GM10248 (cell line): ENCODE measurements at regions not wholly inside any gene's neighbourhood (a gene's known extent, or its start where the extent isn't known, plus 50 kb on each side); places are given as distances from the start of the nearest gene placed in this dataset.

ENCODE experiments used
- CTCF ChIA-PET: fragments of 300-600 bp; sonication (Branson Sonifier 250); formaldehyde crosslinking; extraction: SDS; loops from one replicate; lab custom pipeline; 2021; ENCODE audit warnings: antibody characterized with exemption; lab: Yijun Ruan, JAX
- POLR2A ChIA-PET: fragments of 350-650 bp; sonication (Branson Sonifier 250); formaldehyde crosslinking; extraction: SDS; loops from one replicate; lab custom pipeline; 2020; ENCODE audit warnings: antibody characterized with exemption; lab: Yijun Ruan, JAX
- DNase-seq: peaks from one replicate; pipeline ENCODE4 v3.0.0; 2012; ENCODE audit errors: extremely low spot score
- TF ChIP-seq, protein P1 (sequence below): IDR thresholded peaks from 2 replicates; pipeline ENCODE4 v1.5.1; 2012; ENCODE audit warnings: mild to moderate bottlenecking, low read depth; ENCODE audit errors: extremely low read depth, missing control alignments, control extremely low read depth

DNA sequence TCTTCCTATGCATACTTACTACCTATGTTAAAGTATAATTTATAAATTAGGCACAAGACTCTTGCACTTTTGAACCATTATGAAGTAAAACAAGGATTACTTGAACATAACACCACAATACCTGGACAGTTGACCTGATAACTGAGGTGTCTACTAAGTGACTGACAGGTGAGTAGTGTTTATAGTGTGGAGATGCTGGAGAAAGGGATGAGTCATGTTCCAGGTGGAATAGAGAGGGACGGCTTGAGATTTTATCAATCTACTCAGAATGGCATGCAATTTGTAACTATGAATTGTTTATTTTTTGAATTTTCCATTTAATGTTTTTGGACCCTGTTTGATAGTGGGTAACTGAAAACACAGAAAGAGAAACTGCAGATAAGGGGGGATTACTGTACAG, 287.6 kb downstream of the MAP2K6 start:
- POLR2A ChIA-PET = no interaction called here

DNA sequence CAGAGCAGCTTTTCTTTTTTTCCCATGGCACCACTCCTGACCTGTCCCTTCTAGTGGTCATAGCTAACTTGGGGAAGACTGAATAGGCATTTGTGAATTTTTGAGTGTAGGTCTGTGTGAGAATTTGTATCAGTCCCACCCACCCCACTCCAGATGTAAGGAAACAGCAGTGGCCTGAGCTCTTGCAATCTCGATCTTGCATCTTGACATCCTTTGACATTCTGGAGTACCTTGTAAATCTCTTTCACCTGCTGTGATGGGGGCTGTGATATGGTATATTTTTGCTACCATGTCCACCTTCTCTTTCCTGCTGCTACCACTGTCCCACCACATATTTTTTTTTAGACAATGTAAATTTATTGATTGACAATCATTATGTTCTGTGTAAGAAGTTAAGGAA, 289.3 kb downstream of the MAP2K6 start:
- ChIA-PET POLR2A (no interaction called here), CTCF (interaction anchor here (1.3 kb wide), 1 partner anchor 67 kb away, joined by 3 read pairs; no protein-coding TSS in a partner anchor)
- TF ChIP-seq, protein P1, sequence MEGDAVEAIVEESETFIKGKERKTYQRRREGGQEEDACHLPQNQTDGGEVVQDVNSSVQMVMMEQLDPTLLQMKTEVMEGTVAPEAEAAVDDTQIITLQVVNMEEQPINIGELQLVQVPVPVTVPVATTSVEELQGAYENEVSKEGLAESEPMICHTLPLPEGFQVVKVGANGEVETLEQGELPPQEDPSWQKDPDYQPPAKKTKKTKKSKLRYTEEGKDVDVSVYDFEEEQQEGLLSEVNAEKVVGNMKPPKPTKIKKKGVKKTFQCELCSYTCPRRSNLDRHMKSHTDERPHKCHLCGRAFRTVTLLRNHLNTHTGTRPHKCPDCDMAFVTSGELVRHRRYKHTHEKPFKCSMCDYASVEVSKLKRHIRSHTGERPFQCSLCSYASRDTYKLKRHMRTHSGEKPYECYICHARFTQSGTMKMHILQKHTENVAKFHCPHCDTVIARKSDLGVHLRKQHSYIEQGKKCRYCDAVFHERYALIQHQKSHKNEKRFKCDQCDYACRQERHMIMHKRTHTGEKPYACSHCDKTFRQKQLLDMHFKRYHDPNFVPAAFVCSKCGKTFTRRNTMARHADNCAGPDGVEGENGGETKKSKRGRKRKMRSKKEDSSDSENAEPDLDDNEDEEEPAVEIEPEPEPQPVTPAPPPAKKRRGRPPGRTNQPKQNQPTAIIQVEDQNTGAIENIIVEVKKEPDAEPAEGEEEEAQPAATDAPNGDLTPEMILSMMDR = no peak
- DNase-seq = no peak

More for the DNA sequence above, 287.6 kb downstream of the MAP2K6 start:
- TF ChIP-seq, protein P1 = no peak
- CTCF ChIA-PET = interaction anchor here (0.7 kb wide), 1 partner anchor 18 kb away, joined by 3 read pairs; no protein-coding TSS in a partner anchor
- DNase-seq = no peak

DNA sequence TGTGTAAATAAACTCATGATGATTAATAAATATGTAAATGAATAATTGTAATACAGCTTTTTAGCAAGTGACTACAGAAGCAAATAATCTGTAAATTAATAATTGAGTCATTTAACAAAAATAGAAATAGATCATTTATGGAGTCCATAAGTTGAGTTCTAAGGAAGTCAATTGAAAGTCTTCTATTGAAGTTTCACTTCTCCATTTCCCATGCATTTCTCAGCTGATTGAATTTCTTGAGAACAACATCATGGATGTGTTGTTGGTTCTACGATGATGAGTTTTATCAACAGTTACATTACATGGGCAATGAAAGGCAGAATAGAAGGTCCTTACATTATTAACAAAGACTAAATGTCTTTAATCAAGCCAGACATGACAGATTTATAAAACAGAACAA, 290.4 kb downstream of the MAP2K6 start:
- CTCF ChIA-PET = interaction anchor here (1.0 kb wide), 1 partner anchor 10 kb away, joined by 3 read pairs; no protein-coding TSS in a partner anchor
- POLR2A ChIA-PET = no interaction called here
- TF ChIP-seq, protein P1 = no peak
- DNase-seq = no peak

DNA sequence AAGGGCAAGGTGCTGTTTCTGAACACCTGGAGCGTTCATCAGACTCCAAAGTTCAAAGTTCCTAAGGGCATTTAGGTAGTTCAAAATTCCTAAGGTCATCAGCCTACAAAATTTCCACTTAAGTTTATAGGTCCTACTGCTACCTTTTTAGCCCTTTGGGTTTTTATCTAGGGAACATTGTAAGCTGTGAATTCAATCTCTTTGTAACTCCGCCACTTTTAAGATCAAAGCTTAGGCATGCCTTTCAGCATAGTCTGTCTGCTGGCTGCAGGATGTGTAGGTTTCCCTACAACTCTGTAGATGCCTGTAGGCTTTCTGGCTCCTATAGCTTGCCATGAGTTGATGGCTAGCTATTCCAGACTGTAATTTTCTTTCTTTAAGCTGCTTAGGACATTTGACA, 291.6 kb downstream of the MAP2K6 start:
- CTCF ChIA-PET = interaction anchor here (1.0 kb wide), 1 partner anchor 9 kb away, joined by 3 read pairs; no protein-coding TSS in a partner anchor
- POLR2A ChIA-PET = no interaction called here
- TF ChIP-seq, protein P1 = no peak
- DNase-seq = no peak

DNA sequence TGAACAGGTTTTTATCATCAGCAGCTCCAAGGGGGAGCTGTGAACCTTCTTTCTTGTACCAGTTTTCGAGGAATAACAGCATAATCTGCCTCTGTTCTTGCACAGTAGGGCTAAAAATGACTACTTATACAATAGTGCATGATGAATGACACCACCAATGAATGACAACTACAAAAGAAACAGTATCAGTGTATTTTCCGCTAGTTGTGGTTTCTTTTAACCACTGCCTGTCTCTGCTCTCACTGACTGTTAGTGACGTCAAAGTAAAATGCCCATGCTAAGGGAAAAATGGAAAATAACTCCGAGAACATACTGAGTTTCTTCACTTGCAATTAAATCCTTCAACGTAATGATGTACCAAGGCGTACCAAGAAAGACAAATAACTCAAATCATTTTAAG, 294.9 kb downstream of the MAP2K6 start:
- POLR2A ChIA-PET = no interaction called here
- CTCF ChIA-PET = no interaction called here
- DNase-seq = no peak
- TF ChIP-seq, protein P1 = no peak

DNA sequence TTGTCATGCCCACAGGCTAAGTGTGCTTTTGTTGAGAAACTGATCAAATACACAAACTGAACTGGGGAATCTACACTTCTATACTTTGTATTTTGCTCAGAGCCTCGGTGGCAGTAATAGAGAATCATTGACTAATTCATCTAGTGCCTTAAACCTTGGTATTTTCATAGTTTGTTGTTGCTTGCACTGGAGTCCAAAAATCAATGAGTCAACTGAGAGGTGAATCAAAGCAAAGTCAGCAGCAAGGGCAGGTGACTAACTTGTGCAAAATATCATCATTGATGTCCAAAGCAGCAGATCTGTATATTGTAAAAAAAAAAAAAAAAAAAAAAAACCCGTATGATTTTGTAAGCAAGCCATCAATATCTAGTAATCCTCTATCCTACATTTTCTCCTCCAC, 296.4 kb downstream of the MAP2K6 start:
- ChIA-PET POLR2A (no interaction called here), CTCF (no interaction called here)
- TF ChIP-seq, protein P1 = no peak
- DNase-seq = no peak
